ENCODE measurements at regions not wholly inside any gene's neighbourhood (a gene's known extent, or its start where the extent isn't known, plus 50 kb on each side); places are given as distances from the start of the nearest gene placed in this dataset.
A peak's percentile ranks its signal among the peaks of the same experiment; 100 is the strongest.
"Not testable (repeated sequence)": the region's sequence is repeated elsewhere in the genome, so short reads cannot be mapped to it uniquely, and the experiment has no call there.

DNA sequence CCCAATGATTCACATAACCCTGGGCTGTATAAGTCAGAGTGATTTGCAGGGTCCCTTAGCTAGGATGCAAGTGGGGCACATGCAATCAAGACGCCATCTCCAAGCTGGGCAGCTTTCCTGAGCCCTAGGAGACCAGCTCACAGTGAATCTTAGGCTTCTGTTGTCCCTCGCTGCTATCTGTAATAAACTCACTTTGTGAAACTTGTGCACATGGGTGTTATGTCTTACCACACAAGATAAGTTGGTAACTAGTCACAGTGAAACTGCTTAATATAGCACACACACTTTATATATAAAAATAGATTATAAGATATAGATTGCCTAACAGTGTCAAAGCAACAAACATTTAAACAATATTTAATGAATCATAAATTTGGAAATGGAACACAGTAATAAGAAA, 658.5 kb downstream of the SLCO4C1 start:
- no peak overlapping the region for H3K27ac ChIP-seq (ENCODE audit: low read depth, low read length)
- no peak overlapping the region for H3K4me3 ChIP-seq (ENCODE audit: low read depth in 1 of 5, low read length in 5 of 5)
- H3K36me3 ChIP-seq (ENCODE audit: control insufficient read depth in 5 of 5, insufficient read depth in 5 of 5, low read length in 5 of 5) = peaks cover 0 to 3% (median 0%) of the 10 kb centered on the region in 5 donors
- H3K27me3 ChIP-seq (ENCODE audit: control insufficient read depth in 5 of 5, insufficient read depth in 4 of 5, low read length in 5 of 5) = no peaks in the 10 kb centered on the region
- no peaks in the 10 kb centered on the region for H3K4me1 ChIP-seq (ENCODE audit: control insufficient read depth in 5 of 5, insufficient read depth in 5 of 5, low read length in 5 of 5)
- no peaks in the 10 kb centered on the region for H3K9me3 ChIP-seq (ENCODE audit: control insufficient read depth in 5 of 5, low read length in 5 of 5)
- H3K9ac ChIP-seq (ENCODE audit: low read length in 5 of 5) = no peak overlapping the region

DNA sequence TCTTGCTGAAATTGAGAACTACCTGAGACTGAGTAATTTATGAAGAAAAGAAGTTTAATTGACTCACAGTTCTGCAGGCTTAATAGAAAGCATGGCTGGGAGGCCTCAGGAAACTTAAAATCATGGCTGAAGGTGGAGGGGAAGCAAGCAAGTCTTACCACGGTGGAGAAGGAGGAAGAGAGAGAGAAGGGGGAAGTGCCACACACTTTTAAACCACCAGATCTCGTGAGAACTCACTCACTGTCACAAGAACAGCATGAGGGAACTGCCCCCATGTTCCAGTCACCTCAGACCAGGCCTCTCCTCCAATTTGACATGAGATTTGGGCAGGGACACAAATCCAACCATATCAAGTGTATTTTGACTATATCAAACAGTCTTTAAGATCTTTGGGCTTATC, 668.3 kb downstream of the SLCO4C1 start:
- not testable (repeated sequence) for H3K9ac ChIP-seq (ENCODE audit: low read length in 5 of 5); H3K27ac ChIP-seq (ENCODE audit: low read depth, low read length); H3K36me3 ChIP-seq (ENCODE audit: control insufficient read depth in 5 of 5, insufficient read depth in 5 of 5, low read length in 5 of 5); H3K4me1 ChIP-seq (ENCODE audit: control insufficient read depth in 5 of 5, insufficient read depth in 5 of 5, low read length in 5 of 5); H3K9me3 ChIP-seq (ENCODE audit: control insufficient read depth in 5 of 5, low read length in 5 of 5); H3K4me3 ChIP-seq (ENCODE audit: low read depth in 1 of 5, low read length in 5 of 5); H3K27me3 ChIP-seq (ENCODE audit: control insufficient read depth in 5 of 5, insufficient read depth in 4 of 5, low read length in 5 of 5)

DNA sequence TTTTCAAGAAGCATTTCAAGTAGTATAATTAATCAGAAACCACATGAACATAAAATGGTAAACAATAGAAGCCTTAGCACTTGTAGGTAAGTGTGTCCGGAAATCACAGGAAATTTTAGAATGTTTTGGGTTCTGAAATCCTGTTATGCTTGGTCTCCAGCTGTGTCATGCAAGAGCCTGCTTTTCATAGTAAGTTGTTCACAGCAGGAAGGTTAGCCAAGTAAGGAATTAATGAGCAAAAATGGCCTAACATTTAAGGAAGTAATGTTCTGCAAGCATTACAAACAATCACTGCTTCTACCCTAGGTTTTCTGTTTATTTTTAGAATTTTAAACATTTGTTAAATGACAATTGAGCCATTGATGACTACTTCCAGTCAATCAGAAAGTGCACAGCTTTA, 669.5 kb downstream of the SLCO4C1 start:
- no peaks in the 10 kb centered on the region for H3K36me3 ChIP-seq (ENCODE audit: control insufficient read depth in 5 of 5, insufficient read depth in 5 of 5, low read length in 5 of 5)
- H3K9me3 ChIP-seq (ENCODE audit: control insufficient read depth in 5 of 5, low read length in 5 of 5) = no peaks in the 10 kb centered on the region
- no peak overlapping the region for H3K27ac ChIP-seq (ENCODE audit: low read depth, low read length)
- H3K4me1 ChIP-seq (ENCODE audit: control insufficient read depth in 5 of 5, insufficient read depth in 5 of 5, low read length in 5 of 5) = no peaks in the 10 kb centered on the region
- H3K27me3 ChIP-seq (ENCODE audit: control insufficient read depth in 5 of 5, insufficient read depth in 4 of 5, low read length in 5 of 5) = no peaks in the 10 kb centered on the region
- no peak overlapping the region for H3K4me3 ChIP-seq (ENCODE audit: low read depth in 1 of 5, low read length in 5 of 5)
- no peak overlapping the region for H3K9ac ChIP-seq (ENCODE audit: low read length in 5 of 5)

DNA sequence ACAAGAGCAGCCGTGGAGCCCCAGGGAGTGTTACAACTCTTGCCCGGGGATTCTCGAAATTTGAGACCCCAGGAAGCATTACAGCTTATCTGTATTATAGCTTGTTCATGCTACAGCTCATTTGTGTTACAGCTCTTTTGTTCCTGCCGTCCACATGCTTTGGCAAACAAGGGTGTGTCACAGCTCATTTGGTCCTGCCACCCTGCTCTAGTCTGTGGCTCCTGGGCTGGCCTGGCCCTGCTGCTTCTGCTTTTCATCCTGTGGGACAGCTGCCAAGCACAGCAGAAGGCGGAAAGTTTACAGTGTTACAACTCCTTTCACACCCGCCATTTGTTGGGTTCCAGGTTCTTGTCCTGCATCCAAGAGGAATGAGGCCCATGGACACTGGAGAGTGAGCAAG, 685.0 kb downstream of the SLCO4C1 start:
- H3K27ac ChIP-seq (ENCODE audit: low read depth, low read length) = no peak overlapping the region
- no peak overlapping the region for H3K4me3 ChIP-seq (ENCODE audit: low read depth in 1 of 5, low read length in 5 of 5)
- no peaks in the 10 kb centered on the region for H3K4me1 ChIP-seq (ENCODE audit: control insufficient read depth in 5 of 5, insufficient read depth in 5 of 5, low read length in 5 of 5)
- H3K9me3 ChIP-seq (ENCODE audit: control insufficient read depth in 5 of 5, low read length in 5 of 5) = no peaks in the 10 kb centered on the region
- H3K9ac ChIP-seq (ENCODE audit: low read length in 5 of 5) = no peak overlapping the region
- no peaks in the 10 kb centered on the region for H3K36me3 ChIP-seq (ENCODE audit: control insufficient read depth in 5 of 5, insufficient read depth in 5 of 5, low read length in 5 of 5)
- no peaks in the 10 kb centered on the region for H3K27me3 ChIP-seq (ENCODE audit: control insufficient read depth in 5 of 5, insufficient read depth in 4 of 5, low read length in 5 of 5)

DNA sequence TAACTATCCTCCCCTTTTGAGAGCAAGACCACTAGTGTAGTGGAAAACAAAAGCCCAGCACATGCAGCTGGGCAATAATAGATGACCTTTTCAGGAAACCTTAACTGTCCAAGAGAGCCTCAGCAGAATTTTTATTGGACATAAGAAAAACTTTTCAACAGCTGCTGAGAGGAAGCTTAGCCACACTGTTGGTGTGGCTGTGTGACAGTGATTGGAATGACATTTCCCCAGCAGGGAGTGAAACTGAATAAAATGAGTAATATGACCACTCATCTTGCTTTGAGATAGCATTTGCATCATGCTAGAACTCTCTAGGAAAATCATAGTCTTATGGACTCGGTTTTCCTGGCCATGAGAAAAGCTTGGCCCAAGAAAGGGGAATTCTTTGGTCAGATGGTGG, 687.8 kb downstream of the SLCO4C1 start:
- no peaks in the 10 kb centered on the region for H3K9me3 ChIP-seq (ENCODE audit: control insufficient read depth in 5 of 5, low read length in 5 of 5)
- no peaks in the 10 kb centered on the region for H3K27me3 ChIP-seq (ENCODE audit: control insufficient read depth in 5 of 5, insufficient read depth in 4 of 5, low read length in 5 of 5)
- no peak overlapping the region for H3K9ac ChIP-seq (ENCODE audit: low read length in 5 of 5)
- no peaks in the 10 kb centered on the region for H3K4me1 ChIP-seq (ENCODE audit: control insufficient read depth in 5 of 5, insufficient read depth in 5 of 5, low read length in 5 of 5)
- H3K27ac ChIP-seq (ENCODE audit: low read depth, low read length) = no peak overlapping the region
- H3K36me3 ChIP-seq (ENCODE audit: control insufficient read depth in 5 of 5, insufficient read depth in 5 of 5, low read length in 5 of 5) = no peaks in the 10 kb centered on the region
- H3K4me3 ChIP-seq (ENCODE audit: low read depth in 1 of 5, low read length in 5 of 5) = no peak overlapping the region

DNA sequence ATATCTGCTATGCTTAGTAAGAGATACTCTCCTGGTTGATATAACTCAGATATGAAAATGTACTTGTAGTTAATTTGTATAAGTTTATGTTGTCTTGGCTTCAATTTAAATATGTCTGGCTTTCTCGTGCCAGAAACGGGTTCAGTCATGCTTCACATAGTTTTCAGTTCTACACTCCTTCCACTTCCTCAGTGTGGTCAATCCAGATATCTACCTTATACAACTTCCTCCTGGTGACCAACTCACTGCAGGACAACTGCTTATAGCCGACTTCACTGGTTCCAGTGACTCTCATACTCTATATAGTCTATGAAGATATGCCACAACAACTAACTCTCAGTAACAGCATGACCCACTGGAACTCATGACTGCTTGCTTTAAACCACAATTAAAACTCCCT, 690.4 kb downstream of the SLCO4C1 start:
- H3K27me3 ChIP-seq (ENCODE audit: control insufficient read depth in 5 of 5, insufficient read depth in 4 of 5, low read length in 5 of 5) = no peaks in the 10 kb centered on the region
- H3K4me3 ChIP-seq (ENCODE audit: low read depth in 1 of 5, low read length in 5 of 5) = no peak overlapping the region
- H3K27ac ChIP-seq (ENCODE audit: low read depth, low read length) = no peak overlapping the region
- no peaks in the 10 kb centered on the region for H3K36me3 ChIP-seq (ENCODE audit: control insufficient read depth in 5 of 5, insufficient read depth in 5 of 5, low read length in 5 of 5)
- H3K9me3 ChIP-seq (ENCODE audit: control insufficient read depth in 5 of 5, low read length in 5 of 5) = no peaks in the 10 kb centered on the region
- H3K9ac ChIP-seq (ENCODE audit: low read length in 5 of 5) = no peak overlapping the region
- H3K4me1 ChIP-seq (ENCODE audit: control insufficient read depth in 5 of 5, insufficient read depth in 5 of 5, low read length in 5 of 5) = no peaks in the 10 kb centered on the region

DNA sequence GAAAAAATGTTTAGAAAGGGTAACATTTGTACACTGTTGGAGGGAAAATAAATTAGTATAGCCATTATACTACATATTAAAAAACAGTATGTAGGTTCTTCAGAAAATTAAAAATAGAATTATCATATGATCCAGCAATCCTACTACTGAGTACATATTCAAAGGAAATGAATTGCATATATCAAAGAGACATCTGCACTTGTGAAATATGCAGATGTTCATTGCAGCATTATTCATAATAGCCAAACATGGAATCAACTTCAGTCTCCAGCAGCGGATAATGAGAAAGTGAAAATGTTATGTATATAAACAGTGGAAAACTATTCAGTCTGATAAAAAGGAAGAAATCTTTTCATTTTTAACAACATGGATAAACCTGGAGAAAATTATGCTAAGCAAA, 695.5 kb downstream of the SLCO4C1 start:
- H3K27me3 ChIP-seq (ENCODE audit: control insufficient read depth in 5 of 5, insufficient read depth in 4 of 5, low read length in 5 of 5) = no peaks in the 10 kb centered on the region

DNA sequence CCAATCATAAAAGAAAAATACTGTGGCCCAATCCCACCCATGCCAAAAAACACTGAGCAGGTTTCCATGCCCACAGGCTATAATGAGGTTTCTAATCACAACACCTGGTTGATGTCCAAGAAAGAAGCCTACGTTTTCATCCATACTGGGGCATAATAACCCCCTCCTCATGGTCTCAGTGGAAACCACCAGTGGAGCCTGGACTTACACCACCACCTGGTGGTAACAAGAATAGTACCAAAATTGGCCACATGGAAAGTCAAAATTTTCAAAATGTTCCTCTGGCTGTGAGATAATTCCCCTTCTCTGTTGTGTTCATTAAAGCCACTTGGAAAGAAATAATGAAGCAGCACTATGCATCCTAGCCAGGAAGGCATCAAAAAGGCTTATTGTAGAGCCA, 687.3 kb upstream of the ST8SIA4 start:
- no peak overlapping the region for H3K4me3 ChIP-seq (ENCODE audit: low read depth in 1 of 5, low read length in 5 of 5)
- H3K4me1 ChIP-seq (ENCODE audit: control insufficient read depth in 5 of 5, insufficient read depth in 5 of 5, low read length in 5 of 5) = peaks cover 0 to 9% (median 7%) of the 10 kb centered on the region in 5 donors
- no peaks in the 10 kb centered on the region for H3K36me3 ChIP-seq (ENCODE audit: control insufficient read depth in 5 of 5, insufficient read depth in 5 of 5, low read length in 5 of 5)
- no peak overlapping the region for H3K9ac ChIP-seq (ENCODE audit: low read length in 5 of 5)
- H3K9me3 ChIP-seq (ENCODE audit: control insufficient read depth in 5 of 5, low read length in 5 of 5) = peaks cover 0 to 8% (median 4%) of the 10 kb centered on the region in 5 donors
- H3K27me3 ChIP-seq (ENCODE audit: control insufficient read depth in 5 of 5, insufficient read depth in 4 of 5, low read length in 5 of 5) = no peaks in the 10 kb centered on the region
- no peak overlapping the region for H3K27ac ChIP-seq (ENCODE audit: low read depth, low read length)

More for the DNA sequence above, 695.5 kb downstream of the SLCO4C1 start:
- Histone ChIP-seq H3K4me3 (ENCODE audit: low read depth in 1 of 5, low read length in 5 of 5) (no peak overlapping the region), H3K4me1 (ENCODE audit: control insufficient read depth in 5 of 5, insufficient read depth in 5 of 5, low read length in 5 of 5) (no peaks in the 10 kb centered on the region), H3K9me3 (ENCODE audit: control insufficient read depth in 5 of 5, low read length in 5 of 5) (peaks cover 0 to 5% (median 1%) of the 10 kb centered on the region in 5 donors), H3K9ac (ENCODE audit: low read length in 5 of 5) (no peak overlapping the region), H3K36me3 (ENCODE audit: control insufficient read depth in 5 of 5, insufficient read depth in 5 of 5, low read length in 5 of 5) (no peaks in the 10 kb centered on the region), H3K27ac (ENCODE audit: low read depth, low read length) (no peak overlapping the region)

DNA sequence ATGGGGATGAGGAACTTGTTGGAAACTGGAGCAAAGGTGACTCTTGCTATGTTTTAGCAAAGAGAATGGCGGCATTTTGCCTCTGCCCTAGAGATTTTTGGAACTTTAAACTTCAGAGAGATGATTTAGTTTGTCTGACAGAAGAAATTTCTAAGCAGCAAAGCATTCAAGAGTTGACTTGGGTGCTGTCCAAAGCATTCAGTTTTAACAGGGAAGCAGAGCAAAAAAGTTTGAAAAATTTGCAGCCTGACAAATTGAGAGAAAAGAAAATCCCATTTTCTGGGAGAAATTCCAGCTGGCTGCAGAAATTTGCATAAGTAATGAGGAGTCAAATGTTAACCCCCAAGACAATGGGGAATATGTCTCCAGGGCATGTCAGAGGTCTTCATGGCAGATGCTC, 682.3 kb upstream of the ST8SIA4 start:
- Histone ChIP-seq H3K9ac (ENCODE audit: low read length in 5 of 5) (no peak overlapping the region), H3K27ac (ENCODE audit: low read depth, low read length) (no peak overlapping the region), H3K9me3 (ENCODE audit: control insufficient read depth in 5 of 5, low read length in 5 of 5) (no peaks in the 10 kb centered on the region), H3K36me3 (ENCODE audit: control insufficient read depth in 5 of 5, insufficient read depth in 5 of 5, low read length in 5 of 5) (no peaks in the 10 kb centered on the region), H3K4me1 (ENCODE audit: control insufficient read depth in 5 of 5, insufficient read depth in 5 of 5, low read length in 5 of 5) (peaks cover 0 to 12% (median 7%) of the 10 kb centered on the region in 5 donors), H3K27me3 (ENCODE audit: control insufficient read depth in 5 of 5, insufficient read depth in 4 of 5, low read length in 5 of 5) (no peaks in the 10 kb centered on the region), H3K4me3 (ENCODE audit: low read depth in 1 of 5, low read length in 5 of 5) (peak overlapping the region in 1 of 5 donors; percentile 22)

DNA sequence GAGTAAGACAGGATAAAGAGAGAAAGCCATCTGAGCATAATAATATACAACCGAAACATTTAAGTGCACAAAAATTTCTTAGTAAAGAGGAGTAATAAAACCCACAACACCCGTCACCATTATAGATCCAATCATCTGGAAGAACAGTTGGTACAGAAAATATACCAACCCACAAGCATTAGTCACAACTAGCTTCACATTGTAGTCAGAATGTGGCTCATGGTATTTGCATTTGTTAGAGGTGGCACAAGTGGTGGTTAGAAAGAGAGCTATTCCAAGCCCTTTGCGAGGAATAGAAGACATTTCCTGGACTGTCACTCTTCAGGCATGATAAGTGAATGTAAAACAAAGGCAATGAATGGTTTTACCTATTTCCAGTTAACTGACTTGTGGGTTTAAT, 677.5 kb upstream of the ST8SIA4 start:
- Histone ChIP-seq H3K27ac (ENCODE audit: low read depth, low read length) (no peak overlapping the region), H3K36me3 (ENCODE audit: control insufficient read depth in 5 of 5, insufficient read depth in 5 of 5, low read length in 5 of 5) (no peaks in the 10 kb centered on the region)

DNA sequence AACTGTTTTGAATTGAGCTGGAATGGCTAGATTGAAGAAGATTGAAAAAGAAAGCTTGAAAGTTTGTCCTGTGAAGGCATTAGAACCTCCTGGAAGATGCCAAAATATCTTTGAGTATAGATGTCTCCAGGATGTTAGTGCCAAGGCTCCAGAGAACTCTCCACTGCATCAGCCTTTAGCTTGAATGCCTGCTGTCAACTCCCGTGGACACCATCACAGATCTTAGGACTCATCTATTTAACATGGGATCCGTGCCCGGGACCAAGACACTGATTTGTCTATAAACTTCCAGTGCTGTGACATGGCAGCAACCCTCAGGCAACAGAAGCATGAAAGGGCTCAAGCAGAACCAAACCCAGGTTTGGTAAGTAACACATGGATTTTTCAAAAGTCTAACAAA, 670.9 kb upstream of the ST8SIA4 start:
- no peaks in the 10 kb centered on the region for H3K36me3 ChIP-seq (ENCODE audit: control insufficient read depth in 5 of 5, insufficient read depth in 5 of 5, low read length in 5 of 5)
- no peaks in the 10 kb centered on the region for H3K9me3 ChIP-seq (ENCODE audit: control insufficient read depth in 5 of 5, low read length in 5 of 5)
- H3K27me3 ChIP-seq (ENCODE audit: control insufficient read depth in 5 of 5, insufficient read depth in 4 of 5, low read length in 5 of 5) = no peaks in the 10 kb centered on the region
- H3K27ac ChIP-seq (ENCODE audit: low read depth, low read length) = no peak overlapping the region
- no peak overlapping the region for H3K4me3 ChIP-seq (ENCODE audit: low read depth in 1 of 5, low read length in 5 of 5)
- H3K4me1 ChIP-seq (ENCODE audit: control insufficient read depth in 5 of 5, insufficient read depth in 5 of 5, low read length in 5 of 5) = no peaks in the 10 kb centered on the region
- no peak overlapping the region for H3K9ac ChIP-seq (ENCODE audit: low read length in 5 of 5)

More for the DNA sequence above, 677.5 kb upstream of the ST8SIA4 start:
- no peaks in the 10 kb centered on the region for H3K27me3 ChIP-seq (ENCODE audit: control insufficient read depth in 5 of 5, insufficient read depth in 4 of 5, low read length in 5 of 5)
- H3K4me3 ChIP-seq (ENCODE audit: low read depth in 1 of 5, low read length in 5 of 5) = no peak overlapping the region
- peaks cover 0 to 8% (median under 1%) of the 10 kb centered on the region in 5 donors for H3K4me1 ChIP-seq (ENCODE audit: control insufficient read depth in 5 of 5, insufficient read depth in 5 of 5, low read length in 5 of 5)
- H3K9me3 ChIP-seq (ENCODE audit: control insufficient read depth in 5 of 5, low read length in 5 of 5) = no peaks in the 10 kb centered on the region
- no peak overlapping the region for H3K9ac ChIP-seq (ENCODE audit: low read length in 5 of 5)
